Stimulated activated effector memory CD8-positive, alpha-beta T cell treated with anti-CD3 and anti-CD28 coated beads, Interleukin-12 subunit alpha, Interleukin-12 subunit beta, amount 100 ng/mL, for 72 hours (primary cell): ENCODE measurements at regions not wholly inside any gene's neighbourhood (a gene's known extent, or its start where the extent isn't known, plus 50 kb on each side); places are given as distances from the start of the nearest gene placed in this dataset.

Experiments used
- ATAC-seq: fragments of 150-1000 bp; cut with Tn5 transposase; 2 replicates; pipeline ENCODE4 v1.10.0; 2021
- DNase-seq, 2 donors: peaks; one replicate each; pipeline ENCODE4 v3.0.0; 2021 to 2022; ENCODE audit warnings: low spot score in 2 of 2
- H3K27ac Mint-ChIP-seq: one replicate; pipeline ENCODE4 v1.8.0; 2022; ENCODE audit warnings: mild to moderate bottlenecking, mixed read lengths
- H3K36me3 Mint-ChIP-seq: one replicate; pipeline ENCODE4 v1.8.0; 2022; ENCODE audit warnings: mild to moderate bottlenecking, mixed read lengths
- H3K4me1 Mint-ChIP-seq: one replicate; pipeline ENCODE4 v1.8.0; 2022; ENCODE audit warnings: mixed read lengths
- H3K4me3 Mint-ChIP-seq: one replicate; pipeline ENCODE4 v1.8.0; 2022; ENCODE audit warnings: mild to moderate bottlenecking, mixed read lengths
- H3K9me3 Mint-ChIP-seq: one replicate; pipeline ENCODE4 v1.8.0; 2022; ENCODE audit warnings: mixed read lengths

DNA sequence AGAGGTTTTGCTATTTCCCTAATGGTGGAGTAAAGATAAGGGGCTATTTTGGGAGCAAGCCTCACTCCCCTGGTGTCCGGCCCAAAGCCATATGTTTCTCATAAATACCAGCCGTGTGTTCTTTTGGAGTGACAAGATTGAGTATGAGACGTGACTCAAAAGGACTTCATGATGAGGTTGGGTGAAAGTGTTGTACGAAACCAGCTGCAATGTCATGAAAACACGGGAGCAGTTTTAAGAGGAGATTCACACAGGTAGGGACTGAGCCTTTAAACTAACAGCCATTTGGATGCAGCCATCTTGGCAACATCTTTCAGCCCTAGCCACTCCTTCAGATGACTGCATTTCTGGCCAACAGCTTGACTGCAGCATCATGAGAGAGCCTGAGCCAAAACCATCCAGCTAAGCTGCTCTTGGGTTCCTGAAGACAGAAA, 532.3 kb upstream of the USP24 start:
- ATAC-seq (no peak), DNase-seq (no peak)
- Mint-ChIP-seq H3K27ac (no peak overlapping the region), H3K4me1 (no peaks in the 10 kb centered on the region), H3K36me3 (no peaks in the 10 kb centered on the region), H3K9me3 (peaks cover 3% of the 10 kb centered on the region), H3K4me3 (no peak overlapping the region)

DNA sequence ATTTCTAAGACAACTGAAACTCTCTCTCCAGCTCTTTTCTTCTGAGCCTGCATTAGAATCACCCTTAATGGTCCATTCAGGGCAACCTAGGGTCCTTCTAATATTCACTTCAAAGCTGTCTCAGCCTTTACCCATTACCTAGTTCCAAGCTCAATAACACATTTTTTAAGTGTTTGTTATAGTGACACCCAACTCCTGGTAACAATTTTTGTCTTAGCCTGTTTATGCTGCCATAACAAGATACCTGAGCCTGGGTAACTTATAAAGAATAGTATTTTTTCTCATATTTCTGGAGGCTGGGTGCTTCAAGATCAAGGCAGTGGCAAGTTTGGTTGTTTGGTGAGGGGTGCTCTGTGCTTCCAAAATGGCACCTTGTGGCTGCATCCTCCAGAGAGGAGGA, 531.5 kb upstream of the USP24 start:
- DNase-seq, result no peak

DNA sequence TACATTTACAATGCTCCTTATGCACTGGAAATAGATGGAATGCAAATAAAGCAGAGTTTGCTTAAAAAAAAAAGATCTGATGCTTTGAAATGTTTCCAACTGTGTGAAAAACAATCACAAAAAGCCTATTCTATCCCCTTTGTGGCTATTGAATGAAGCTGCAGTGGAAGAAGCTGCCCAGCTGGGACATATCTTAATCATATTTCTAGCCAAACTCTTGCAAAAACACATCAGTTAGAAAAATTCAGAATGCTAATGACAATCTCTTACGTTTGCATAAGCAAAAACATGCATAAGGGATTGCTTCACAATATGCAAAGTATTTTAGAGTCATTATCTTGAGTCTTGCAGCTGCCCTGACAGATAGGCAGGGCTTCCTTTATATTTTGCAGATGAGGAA, 526.4 kb upstream of the USP24 start:
- H3K27ac Mint-ChIP-seq, result no peak overlapping the region
- H3K9me3 Mint-ChIP-seq, result peaks cover under 1% of the 10 kb centered on the region
- no peak for DNase-seq
- H3K36me3 Mint-ChIP-seq, result no peaks in the 10 kb centered on the region
- H3K4me3 Mint-ChIP-seq, result no peak overlapping the region
- H3K4me1 Mint-ChIP-seq, result no peaks in the 10 kb centered on the region
- no peak for ATAC-seq

More for the DNA sequence above, 531.5 kb upstream of the USP24 start:
- Mint-ChIP-seq H3K27ac (no peak overlapping the region), H3K9me3 (peaks cover 3% of the 10 kb centered on the region), H3K4me1 (no peaks in the 10 kb centered on the region), H3K4me3 (no peak overlapping the region), H3K36me3 (no peaks in the 10 kb centered on the region)
- ATAC-seq, result no peak

DNA sequence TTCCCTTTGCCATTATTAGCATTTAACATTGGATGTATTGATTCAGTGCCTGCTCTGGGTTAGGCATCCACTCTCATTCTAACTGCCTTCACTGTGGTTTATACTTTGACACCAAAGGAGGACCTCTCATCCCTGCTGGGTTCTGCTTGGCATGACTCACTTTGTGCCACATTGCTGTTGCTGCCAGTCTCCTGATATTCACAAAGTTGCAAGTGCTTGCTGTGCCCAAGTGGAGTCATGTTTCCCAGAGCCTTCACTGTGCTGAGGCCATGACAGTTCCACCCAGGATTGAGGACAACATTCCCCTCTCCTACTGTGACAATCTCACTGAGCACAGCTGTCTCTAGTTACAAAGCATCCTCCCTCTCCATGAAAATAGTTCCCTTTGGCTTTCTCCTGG, 519.9 kb upstream of the USP24 start:
- H3K4me1 Mint-ChIP-seq, result no peaks in the 10 kb centered on the region
- H3K4me3 Mint-ChIP-seq, result no peak overlapping the region
- H3K36me3 Mint-ChIP-seq, result no peaks in the 10 kb centered on the region
- peaks cover 3% of the 10 kb centered on the region for H3K9me3 Mint-ChIP-seq
- H3K27ac Mint-ChIP-seq, result no peak overlapping the region
- no peak for DNase-seq
- ATAC-seq, result no peak

DNA sequence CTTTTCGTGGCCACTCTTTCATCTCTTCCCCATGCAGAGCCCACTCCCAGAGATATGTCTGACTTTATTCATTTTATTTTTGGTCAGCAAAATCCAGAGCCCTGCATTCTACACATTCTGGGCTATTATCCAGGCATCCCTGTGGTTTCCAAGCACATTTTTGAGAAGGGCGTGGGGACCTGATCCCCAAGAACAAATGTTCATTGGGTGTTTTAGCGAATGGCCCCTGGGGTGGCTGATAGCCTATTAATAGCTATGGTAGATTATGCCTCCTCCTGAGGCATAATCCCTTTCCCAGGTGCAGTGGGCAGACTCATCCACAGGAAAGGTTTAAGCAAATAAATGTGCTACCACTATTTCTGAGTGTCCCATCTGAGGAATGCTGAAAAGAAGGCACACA, 511.8 kb upstream of the USP24 start:
- H3K4me1 Mint-ChIP-seq, result no peaks in the 10 kb centered on the region
- no peaks in the 10 kb centered on the region for H3K9me3 Mint-ChIP-seq
- ATAC-seq (no peak), DNase-seq (no peak)
- no peak overlapping the region for H3K4me3 Mint-ChIP-seq
- H3K36me3 Mint-ChIP-seq, result no peaks in the 10 kb centered on the region
- no peak overlapping the region for H3K27ac Mint-ChIP-seq

DNA sequence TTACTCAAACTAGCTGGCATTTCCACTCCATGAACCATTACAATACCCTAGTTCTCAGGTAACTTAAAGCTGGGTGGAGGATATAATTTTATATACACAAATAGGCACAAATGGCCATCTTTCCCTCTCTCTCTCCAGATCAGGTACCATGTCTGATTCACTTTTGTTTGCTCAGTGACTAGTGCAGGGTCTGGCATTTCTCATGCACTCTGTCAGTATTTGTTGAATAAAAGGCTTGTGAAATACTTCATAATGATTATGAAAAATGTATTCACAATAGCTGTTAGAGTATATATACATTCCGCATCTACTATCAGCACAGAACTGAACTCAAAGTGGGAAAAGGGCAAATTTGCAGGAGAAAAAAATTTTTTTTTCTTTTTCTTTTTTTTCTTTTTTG, 510.2 kb upstream of the USP24 start:
- H3K4me1 Mint-ChIP-seq, result no peaks in the 10 kb centered on the region

DNA sequence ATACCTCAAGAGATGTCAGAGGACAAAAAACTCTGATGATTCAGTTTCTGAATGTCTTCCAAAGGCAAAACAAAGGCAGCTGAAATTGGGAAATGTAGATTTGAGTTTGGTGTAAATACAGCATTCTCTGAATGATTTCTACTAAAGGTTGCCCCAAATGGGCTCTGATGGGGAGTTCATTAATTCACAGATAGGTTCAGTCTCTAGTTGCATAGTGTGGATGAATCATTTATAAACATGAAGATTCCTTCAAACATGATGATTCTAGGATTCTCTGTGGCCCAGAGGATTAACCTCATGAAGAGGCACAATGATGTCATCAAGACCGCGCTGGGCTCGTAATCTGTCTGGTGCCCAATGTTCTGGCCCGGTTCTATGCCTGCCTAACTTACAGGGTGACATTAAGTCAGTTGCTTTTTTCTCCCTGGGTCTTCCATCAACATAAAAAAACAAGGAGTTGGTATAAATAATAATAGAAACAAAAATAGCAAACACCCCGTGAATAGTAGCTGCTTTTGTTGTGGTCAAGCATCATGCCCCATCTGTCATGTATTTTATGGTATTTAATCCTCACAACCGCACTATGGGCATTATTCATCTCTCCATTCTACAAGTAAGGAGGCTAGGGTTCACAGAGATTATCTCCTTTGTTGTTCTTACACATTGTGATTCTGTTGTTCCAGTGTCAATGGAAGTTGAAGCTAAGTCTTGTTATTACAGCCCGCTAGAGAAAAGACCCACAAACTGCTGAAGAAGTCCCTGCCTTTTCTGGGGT, 509.6 kb upstream of the USP24 start:
- Mint-ChIP-seq H3K4me1 (no peaks in the 10 kb centered on the region), H3K4me3 (no peak overlapping the region), H3K36me3 (no peaks in the 10 kb centered on the region), H3K9me3 (no peaks in the 10 kb centered on the region), H3K27ac (no peak overlapping the region)
- no peak for ATAC-seq
- DNase-seq, result no peak

More for the DNA sequence above, 510.2 kb upstream of the USP24 start:
- H3K27ac Mint-ChIP-seq, result no peak overlapping the region
- no peak for ATAC-seq
- DNase-seq, result no peak
- no peak overlapping the region for H3K4me3 Mint-ChIP-seq
- H3K9me3 Mint-ChIP-seq, result no peaks in the 10 kb centered on the region
- no peaks in the 10 kb centered on the region for H3K36me3 Mint-ChIP-seq

DNA sequence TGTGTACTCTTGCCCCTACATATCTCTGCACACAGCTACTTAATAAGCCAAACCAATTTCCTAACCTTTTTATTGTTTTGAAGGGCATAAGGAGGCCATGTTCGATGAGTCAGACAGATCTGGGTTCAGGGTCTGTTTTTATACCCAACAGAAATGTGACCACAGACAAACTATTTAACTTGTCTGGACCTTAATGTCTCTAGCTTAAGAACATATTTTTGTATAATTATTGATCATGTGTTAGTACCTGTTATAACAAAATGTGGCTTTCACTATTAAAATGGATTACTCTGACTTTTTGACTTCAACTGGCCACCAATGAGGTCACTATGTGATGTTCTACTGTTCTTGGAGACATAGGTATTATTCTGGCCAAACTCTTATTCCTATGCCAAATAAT, 507.8 kb upstream of the USP24 start:
- no peak for ATAC-seq
- no peak overlapping the region for H3K27ac Mint-ChIP-seq
- H3K4me3 Mint-ChIP-seq, result no peak overlapping the region
- no peaks in the 10 kb centered on the region for H3K9me3 Mint-ChIP-seq
- no peak for DNase-seq
- H3K4me1 Mint-ChIP-seq, result no peaks in the 10 kb centered on the region
- no peaks in the 10 kb centered on the region for H3K36me3 Mint-ChIP-seq

DNA sequence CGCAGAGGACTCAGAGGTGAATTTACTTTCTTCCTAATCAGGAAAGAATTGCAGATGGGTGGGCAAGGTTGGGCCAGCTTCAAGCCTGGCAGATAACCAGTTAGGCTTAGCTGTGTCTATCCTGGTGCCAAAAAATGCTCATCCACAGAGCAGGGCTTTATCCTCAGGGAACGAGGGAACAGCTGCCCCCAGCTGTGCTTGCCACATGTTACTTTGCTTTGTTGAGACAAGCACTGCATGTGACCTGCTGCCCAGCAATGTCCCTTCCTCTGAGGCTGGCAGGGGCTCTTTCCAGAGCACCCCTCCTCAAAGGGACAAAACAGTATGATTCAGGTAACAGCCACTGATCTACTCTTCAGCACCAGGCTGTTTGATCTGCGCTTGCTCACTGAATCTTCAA, 505.1 kb upstream of the USP24 start:
- no peak overlapping the region for H3K4me3 Mint-ChIP-seq
- H3K4me1 Mint-ChIP-seq, result no peaks in the 10 kb centered on the region
- DNase-seq (no peak), ATAC-seq (no peak)
- no peak overlapping the region for H3K27ac Mint-ChIP-seq
- H3K9me3 Mint-ChIP-seq, result no peaks in the 10 kb centered on the region
- no peaks in the 10 kb centered on the region for H3K36me3 Mint-ChIP-seq

DNA sequence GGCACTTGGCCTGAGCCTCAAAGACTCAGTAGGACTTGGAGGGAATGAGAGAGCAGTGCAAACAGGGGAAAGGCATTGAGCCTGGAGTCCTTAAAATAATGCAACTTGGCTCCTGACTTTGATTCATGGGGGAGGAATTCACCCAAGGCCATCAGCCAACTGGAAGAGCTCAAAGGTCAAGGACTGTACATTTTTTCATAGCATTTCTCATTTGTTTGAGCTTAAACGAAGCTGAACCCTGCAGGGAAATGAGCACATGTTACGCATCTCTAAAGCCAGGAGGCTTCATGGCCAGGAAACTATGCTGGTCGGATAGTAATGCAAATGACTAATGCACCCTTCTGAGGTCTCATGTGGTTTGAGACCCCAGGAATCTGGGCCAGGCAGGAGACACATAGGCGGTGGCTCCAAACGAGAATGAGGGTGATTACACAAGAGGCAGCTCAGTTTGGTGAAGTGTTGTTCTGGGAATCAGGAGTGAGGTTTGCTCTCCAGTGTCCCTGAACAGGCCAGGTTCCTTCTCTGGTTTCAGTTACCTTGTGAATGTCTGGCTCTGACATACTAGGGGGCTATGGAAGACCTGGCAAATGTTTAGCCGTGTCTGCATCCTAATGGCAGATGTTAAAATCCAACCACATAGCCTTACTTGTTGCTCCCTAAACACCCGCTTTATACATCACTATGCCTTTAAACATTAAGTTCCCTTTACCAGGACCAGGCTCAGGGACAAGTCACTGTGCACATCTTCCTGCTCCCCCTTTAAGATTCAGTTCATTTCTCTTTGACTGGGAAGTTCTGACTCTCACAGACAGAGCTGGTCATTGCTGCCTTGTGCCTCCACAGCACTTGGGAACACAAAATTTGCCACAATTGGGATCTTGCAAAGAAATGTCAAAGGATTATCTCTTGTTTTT, 503.9 kb upstream of the USP24 start:
- Mint-ChIP-seq H3K4me1 (no peaks in the 10 kb centered on the region), H3K36me3 (no peaks in the 10 kb centered on the region), H3K9me3 (no peaks in the 10 kb centered on the region), H3K27ac (no peak overlapping the region), H3K4me3 (no peak overlapping the region)
- DNase-seq (no peak), ATAC-seq (no peak)

DNA sequence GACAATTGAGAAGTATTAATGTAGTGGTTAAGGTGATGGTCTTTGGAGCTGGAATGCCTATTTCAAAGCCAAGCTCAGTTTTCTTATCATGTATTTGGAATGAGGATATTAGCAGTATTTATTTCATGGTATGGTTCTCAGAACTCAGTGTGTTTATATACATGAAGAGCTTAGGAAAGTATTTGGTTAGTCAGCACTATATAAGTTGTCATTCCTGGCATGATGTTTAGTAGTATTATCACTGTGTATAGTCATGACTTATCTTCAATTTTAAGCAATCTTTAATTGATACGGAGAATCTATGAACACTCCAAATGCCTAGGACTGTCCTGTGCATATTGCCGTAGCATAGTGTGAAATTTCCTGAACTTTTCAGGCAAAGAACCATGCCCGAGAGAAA, 501.9 kb upstream of the USP24 start:
- Mint-ChIP-seq H3K4me1 (no peaks in the 10 kb centered on the region), H3K36me3 (no peaks in the 10 kb centered on the region), H3K4me3 (no peak overlapping the region), H3K9me3 (peaks cover 3% of the 10 kb centered on the region), H3K27ac (no peak overlapping the region)
- DNase-seq (no peak), ATAC-seq (no peak)

DNA sequence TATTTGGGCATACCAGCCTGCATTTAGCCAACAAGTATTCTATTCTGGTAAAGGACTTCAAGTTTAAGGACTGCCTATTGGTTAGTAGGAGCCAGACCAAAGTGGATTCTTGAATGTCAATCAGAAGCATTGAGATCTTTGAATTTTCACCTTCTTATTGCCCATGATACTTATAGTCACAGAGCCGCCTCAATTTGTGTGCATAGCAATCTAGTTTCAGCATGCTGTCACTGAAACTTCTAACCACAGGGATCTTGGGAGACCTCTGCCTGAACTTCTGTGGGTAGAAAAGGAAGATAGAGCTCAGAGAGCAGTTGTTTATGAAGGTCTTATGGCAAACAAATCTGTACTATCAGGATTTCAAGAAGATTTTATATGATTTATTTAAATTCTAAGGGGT, 501.4 kb upstream of the USP24 start:
- H3K27ac Mint-ChIP-seq, result no peak overlapping the region
- H3K4me1 Mint-ChIP-seq, result no peaks in the 10 kb centered on the region

DNA sequence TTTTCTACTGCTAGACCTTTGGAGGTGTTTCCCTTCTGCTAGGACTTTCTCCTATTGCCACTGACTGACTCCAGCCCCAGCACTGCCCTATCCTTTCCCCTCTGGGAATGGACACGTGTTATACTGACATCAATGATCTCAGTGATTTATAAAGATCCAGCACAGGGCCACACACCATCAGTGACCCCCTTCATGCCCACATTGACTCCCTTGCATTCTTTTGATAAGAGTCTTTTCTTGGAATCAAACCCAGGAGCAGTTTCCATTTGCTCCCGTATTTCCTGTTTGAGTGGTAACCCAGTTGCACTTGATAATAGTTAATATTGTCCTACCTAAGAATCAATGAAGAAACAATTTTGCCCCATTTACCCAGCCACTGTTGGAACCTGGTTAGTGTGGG, 501.0 kb upstream of the USP24 start:
- Mint-ChIP-seq H3K4me1 (no peaks in the 10 kb centered on the region), H3K27ac (no peak overlapping the region), H3K9me3 (peaks cover 3% of the 10 kb centered on the region), H3K36me3 (no peaks in the 10 kb centered on the region), H3K4me3 (no peak overlapping the region)
- DNase-seq, result no peak
- no peak for ATAC-seq

More for the DNA sequence above, 501.4 kb upstream of the USP24 start:
- Mint-ChIP-seq H3K9me3 (peaks cover 3% of the 10 kb centered on the region), H3K4me3 (no peak overlapping the region), H3K36me3 (no peaks in the 10 kb centered on the region)
- DNase-seq, result no peak
- ATAC-seq, result no peak

DNA sequence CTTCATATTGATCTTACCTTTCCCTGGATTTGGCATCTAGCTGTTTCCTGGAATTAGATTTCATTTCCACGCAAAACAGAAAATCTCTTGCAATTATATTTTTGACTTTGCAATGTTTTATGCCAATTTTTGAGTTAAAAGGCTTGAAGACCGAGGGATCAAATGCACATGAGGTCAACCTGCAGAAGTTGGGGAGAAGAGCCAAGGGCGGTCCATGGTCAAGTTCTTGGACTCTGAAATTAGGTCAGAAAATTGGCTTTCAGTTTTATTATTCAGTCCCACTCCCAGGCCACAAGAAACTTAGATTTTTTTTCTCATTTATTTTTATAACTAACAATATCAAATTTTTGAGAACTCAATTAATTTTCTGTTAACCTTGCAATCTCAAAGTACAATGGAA, 499.1 kb upstream of the USP24 start:
- ATAC-seq, result no peak
- DNase-seq, result no peak
- peaks cover 6% of the 10 kb centered on the region for H3K9me3 Mint-ChIP-seq
- no peaks in the 10 kb centered on the region for H3K4me1 Mint-ChIP-seq
- no peak overlapping the region for H3K4me3 Mint-ChIP-seq
- H3K27ac Mint-ChIP-seq, result no peak overlapping the region
- H3K36me3 Mint-ChIP-seq, result no peaks in the 10 kb centered on the region

DNA sequence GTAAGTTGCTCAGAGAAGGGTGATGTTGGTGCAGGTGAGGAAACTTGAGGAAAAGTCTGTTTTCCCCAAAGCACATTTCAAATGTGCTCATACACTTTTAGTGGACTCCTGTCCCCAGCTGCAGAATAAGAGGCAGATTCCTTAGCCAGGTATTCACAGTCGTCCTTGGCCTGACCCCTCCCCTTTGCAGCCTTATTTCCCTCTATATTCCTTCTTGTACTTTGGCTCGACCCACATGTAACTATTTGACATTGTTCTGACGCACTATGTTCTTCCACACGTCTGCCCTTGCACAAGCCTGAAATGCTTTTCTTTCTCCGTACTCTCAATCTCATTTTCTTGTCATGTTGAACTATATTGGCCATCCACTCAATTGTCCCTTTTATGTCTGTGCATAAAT, 498.4 kb upstream of the USP24 start:
- ATAC-seq (no peak), DNase-seq (no peak)
- Mint-ChIP-seq H3K36me3 (no peaks in the 10 kb centered on the region), H3K27ac (no peak overlapping the region), H3K9me3 (peaks cover 6% of the 10 kb centered on the region), H3K4me1 (no peaks in the 10 kb centered on the region), H3K4me3 (no peak overlapping the region)

DNA sequence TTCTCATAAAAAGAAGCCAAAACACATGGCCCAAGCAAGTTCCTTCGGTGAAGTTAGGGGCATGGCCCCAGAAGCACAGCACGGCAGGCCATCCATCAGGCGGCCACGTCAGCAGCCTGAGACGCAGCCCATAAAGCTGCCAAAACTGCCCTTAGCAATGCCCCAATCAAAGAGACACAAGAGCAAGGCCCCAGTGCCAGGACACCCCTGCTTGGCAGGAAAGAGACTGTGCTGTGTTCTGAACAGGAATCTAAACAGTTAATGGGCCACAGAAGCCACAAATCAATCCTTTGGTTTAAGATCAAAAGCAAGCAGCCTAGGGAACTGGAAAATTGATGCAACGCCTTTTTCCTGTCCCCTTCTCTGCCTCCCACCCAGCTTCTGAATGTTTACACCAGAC, 497.0 kb upstream of the USP24 start:
- DNase-seq (no peak), ATAC-seq (no peak)
- no peak overlapping the region for H3K27ac Mint-ChIP-seq
- H3K4me1 Mint-ChIP-seq, result no peaks in the 10 kb centered on the region
- H3K9me3 Mint-ChIP-seq, result peaks cover 6% of the 10 kb centered on the region
- H3K4me3 Mint-ChIP-seq, result no peak overlapping the region
- H3K36me3 Mint-ChIP-seq, result no peaks in the 10 kb centered on the region
